HG03103 (cell line): ENCODE measurements at regions not wholly inside any gene's neighbourhood (a gene's known extent, or its start where the extent isn't known, plus 50 kb on each side); places are given as distances from the start of the nearest gene placed in this dataset.

Experiments
- ATAC-seq: cut with Tn5 transposase; IDR thresholded peaks from one replicate; pipeline ENCODE4 v1.9.1; 2021; ENCODE audit warnings: low read depth; ENCODE audit not compliant: unreplicated experiment

GRCh38 chr10:88193018-88193417 is 329.6 kb downstream of the PTEN start:
- no peak for ATAC-seq

- ATAC-seq = no peak
Observed at GRCh38 chr10:88194041-88194887, 330.8 kb downstream of the PTEN start.

GRCh38 chr10:88194961-88195367 is 331.5 kb downstream of the PTEN start:
- ATAC-seq = no peak

- ATAC-seq = no peak
Observed at GRCh38 chr10:88195841-88196240, 332.4 kb downstream of the PTEN start.

- no peak for ATAC-seq
Observed at GRCh38 chr10:88196291-88196690, 332.9 kb downstream of the PTEN start.

GRCh38 chr10:88198023-88198422 is 334.6 kb downstream of the PTEN start:
- ATAC-seq = no peak

GRCh38 chr10:88200312-88201032 is 337.0 kb downstream of the PTEN start:
- no peak for ATAC-seq

- ATAC-seq = no peak
Observed at GRCh38 chr10:88205842-88206446, 342.5 kb downstream of the PTEN start.

- no peak for ATAC-seq
Observed at GRCh38 chr10:88207121-88207546, 343.7 kb downstream of the PTEN start.

- no peak for ATAC-seq
Observed at GRCh38 chr10:88209231-88209630, 345.8 kb downstream of the PTEN start.

- ATAC-seq = no peak
Observed at GRCh38 chr10:88209837-88210561, 346.6 kb downstream of the PTEN start.

GRCh38 chr10:88211230-88211629 is 347.8 kb downstream of the PTEN start:
- ATAC-seq = no peak

- ATAC-seq = no peak
Observed at GRCh38 chr10:88212069-88212468, 348.6 kb downstream of the PTEN start.

- ATAC-seq = no peak
Observed at GRCh38 chr10:88213065-88213605, 349.7 kb downstream of the PTEN start.

GRCh38 chr10:88216976-88217375 is 353.6 kb downstream of the PTEN start:
- no peak for ATAC-seq

GRCh38 chr10:88218362-88218761 is 354.9 kb downstream of the PTEN start:
- ATAC-seq = no peak

GRCh38 chr10:88219753-88220152 is 356.3 kb downstream of the PTEN start:
- no peak for ATAC-seq

- no peak for ATAC-seq
Observed at GRCh38 chr10:88221010-88221973, 357.9 kb downstream of the PTEN start.

GRCh38 chr10:88222881-88223280 is 359.5 kb downstream of the PTEN start:
- no peak for ATAC-seq
